ENCODE measurements at regions not wholly inside any gene's neighbourhood (a gene's known extent, or its start where the extent isn't known, plus 50 kb on each side); places are given as distances from the start of the nearest gene placed in this dataset.

DNA sequence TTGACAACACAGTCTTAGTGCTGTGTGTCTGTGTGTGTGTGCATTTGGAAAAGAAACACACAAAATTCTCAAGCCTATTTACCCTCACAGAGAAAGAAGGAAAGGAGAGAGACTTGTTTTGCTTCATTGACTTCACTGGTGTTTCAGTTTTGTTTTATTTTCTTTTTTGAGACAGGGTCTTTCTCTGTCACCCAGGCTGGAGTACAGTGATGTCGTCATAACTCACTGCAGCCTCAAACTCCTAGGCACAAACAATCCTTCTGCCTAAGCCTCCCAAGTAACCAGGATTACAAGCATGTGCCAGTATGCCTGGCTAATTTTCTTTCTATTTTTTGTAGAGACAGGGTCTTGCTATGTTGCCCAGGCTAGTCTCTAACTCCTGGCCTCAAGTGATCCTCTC, 636.9 kb downstream of the TAFA4 start:
- TF ChIP-seq, protein P1, sequence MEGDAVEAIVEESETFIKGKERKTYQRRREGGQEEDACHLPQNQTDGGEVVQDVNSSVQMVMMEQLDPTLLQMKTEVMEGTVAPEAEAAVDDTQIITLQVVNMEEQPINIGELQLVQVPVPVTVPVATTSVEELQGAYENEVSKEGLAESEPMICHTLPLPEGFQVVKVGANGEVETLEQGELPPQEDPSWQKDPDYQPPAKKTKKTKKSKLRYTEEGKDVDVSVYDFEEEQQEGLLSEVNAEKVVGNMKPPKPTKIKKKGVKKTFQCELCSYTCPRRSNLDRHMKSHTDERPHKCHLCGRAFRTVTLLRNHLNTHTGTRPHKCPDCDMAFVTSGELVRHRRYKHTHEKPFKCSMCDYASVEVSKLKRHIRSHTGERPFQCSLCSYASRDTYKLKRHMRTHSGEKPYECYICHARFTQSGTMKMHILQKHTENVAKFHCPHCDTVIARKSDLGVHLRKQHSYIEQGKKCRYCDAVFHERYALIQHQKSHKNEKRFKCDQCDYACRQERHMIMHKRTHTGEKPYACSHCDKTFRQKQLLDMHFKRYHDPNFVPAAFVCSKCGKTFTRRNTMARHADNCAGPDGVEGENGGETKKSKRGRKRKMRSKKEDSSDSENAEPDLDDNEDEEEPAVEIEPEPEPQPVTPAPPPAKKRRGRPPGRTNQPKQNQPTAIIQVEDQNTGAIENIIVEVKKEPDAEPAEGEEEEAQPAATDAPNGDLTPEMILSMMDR (IDR thresholded peaks at IDR 0.05) = no peak
- no peak for TF ChIP-seq POLR2A (IDR thresholded peaks at IDR 0.05)
